ENCODE measurements at regions not wholly inside any gene's neighbourhood (a gene's known extent, or its start where the extent isn't known, plus 50 kb on each side); places are given as distances from the start of the nearest gene placed in this dataset.
A peak's percentile ranks its signal among the peaks of the same experiment; 100 is the strongest.

- no peak for TF ChIP-seq CTCF (IDR thresholded peaks at IDR 0.05; ENCODE audit: low read depth, low read length, missing control alignments)
- no peak overlapping the region for H3K4me3 ChIP-seq (replicated peaks; ENCODE audit: low read depth, low read length)
- DNase-seq (ENCODE audit: extremely low read depth, low read depth) = peak; percentile 78
Observed at GRCh38 chr12:11958221-11959091, 112.3 kb upstream of the BCL2L14 start.

- DNase-seq (ENCODE audit: extremely low read depth, low read depth) = no peak
- no peak overlapping the region for H3K4me3 ChIP-seq (replicated peaks; ENCODE audit: low read depth, low read length)
- TF ChIP-seq CTCF (IDR thresholded peaks at IDR 0.05; ENCODE audit: low read depth, low read length, missing control alignments) = no peak
Observed at GRCh38 chr12:11959117-11959823, 111.5 kb upstream of the BCL2L14 start.

GRCh38 chr12:11960646-11961045 lies 110.1 kb upstream of the BCL2L14 start:
- no peak for DNase-seq (ENCODE audit: extremely low read depth, low read depth)
- H3K4me3 ChIP-seq (replicated peaks; ENCODE audit: low read depth, low read length) = no peak overlapping the region
- no peak for TF ChIP-seq CTCF (IDR thresholded peaks at IDR 0.05; ENCODE audit: low read depth, low read length, missing control alignments)

GRCh38 chr12:11961686-11962085 lies 109.1 kb upstream of the BCL2L14 start:
- DNase-seq (ENCODE audit: extremely low read depth, low read depth) = no peak
- no peak for TF ChIP-seq CTCF (IDR thresholded peaks at IDR 0.05; ENCODE audit: low read depth, low read length, missing control alignments)
- H3K4me3 ChIP-seq (replicated peaks; ENCODE audit: low read depth, low read length) = no peak overlapping the region

- DNase-seq (ENCODE audit: extremely low read depth, low read depth) = no peak
- no peak overlapping the region for H3K4me3 ChIP-seq (replicated peaks; ENCODE audit: low read depth, low read length)
- TF ChIP-seq CTCF (IDR thresholded peaks at IDR 0.05; ENCODE audit: low read depth, low read length, missing control alignments) = no peak
Observed at GRCh38 chr12:11962860-11963259, 107.9 kb upstream of the BCL2L14 start.

- DNase-seq (ENCODE audit: extremely low read depth, low read depth) = no peak
- H3K4me3 ChIP-seq (replicated peaks; ENCODE audit: low read depth, low read length) = no peak overlapping the region
- no peak for TF ChIP-seq CTCF (IDR thresholded peaks at IDR 0.05; ENCODE audit: low read depth, low read length, missing control alignments)
Observed at GRCh38 chr12:11963841-11964471, 106.8 kb upstream of the BCL2L14 start.

Measured in HFF-Myc (cell line).